ENCODE measurements at regions not wholly inside any gene's neighbourhood (a gene's known extent, or its start where the extent isn't known, plus 50 kb on each side); places are given as distances from the start of the nearest gene placed in this dataset.
"Not testable (repeated sequence)": the region's sequence is repeated elsewhere in the genome, so short reads cannot be mapped to it uniquely, and the experiment has no call there.

DNA sequence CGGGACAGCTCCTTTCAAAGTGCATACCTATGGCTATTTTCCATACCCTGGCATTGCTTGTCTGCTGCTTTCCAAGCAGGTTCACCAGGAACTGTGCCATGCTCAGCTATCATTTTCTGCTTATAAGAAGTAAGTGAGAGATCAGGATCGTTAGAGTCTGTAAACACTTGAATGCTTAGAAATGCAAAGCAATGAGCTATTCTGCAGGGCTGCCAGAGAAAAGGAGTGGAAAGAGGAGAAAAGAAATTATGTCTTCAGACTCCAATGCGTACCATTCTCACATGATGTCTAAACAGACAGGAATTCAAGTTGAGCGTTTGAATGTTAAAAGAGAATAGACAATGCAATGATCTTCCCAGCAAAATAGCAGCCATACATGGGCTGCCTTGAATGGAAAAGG is 245.5 kb upstream of the SLC7A11 start:
- DNase-seq, result no peak

DNA sequence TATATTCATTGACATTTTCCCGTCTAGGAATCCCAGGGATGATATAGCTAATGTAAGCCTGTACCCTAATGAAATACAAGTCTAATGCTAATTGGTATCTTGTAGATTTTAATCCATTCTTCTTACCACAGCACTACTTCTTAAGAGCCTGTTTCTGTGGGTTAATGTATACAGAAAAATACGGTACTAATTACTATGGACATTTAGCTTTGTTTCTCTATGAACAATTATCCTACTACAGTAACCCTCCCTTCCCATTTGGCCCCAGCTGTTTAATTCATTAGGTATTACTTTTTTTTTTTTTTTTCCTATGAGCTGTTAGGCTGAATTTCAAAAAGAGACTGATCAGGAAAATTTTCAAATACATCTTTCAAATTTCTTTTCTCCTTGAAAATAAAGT is 245.1 kb upstream of the SLC7A11 start:
- DNase-seq, result no peak

DNA sequence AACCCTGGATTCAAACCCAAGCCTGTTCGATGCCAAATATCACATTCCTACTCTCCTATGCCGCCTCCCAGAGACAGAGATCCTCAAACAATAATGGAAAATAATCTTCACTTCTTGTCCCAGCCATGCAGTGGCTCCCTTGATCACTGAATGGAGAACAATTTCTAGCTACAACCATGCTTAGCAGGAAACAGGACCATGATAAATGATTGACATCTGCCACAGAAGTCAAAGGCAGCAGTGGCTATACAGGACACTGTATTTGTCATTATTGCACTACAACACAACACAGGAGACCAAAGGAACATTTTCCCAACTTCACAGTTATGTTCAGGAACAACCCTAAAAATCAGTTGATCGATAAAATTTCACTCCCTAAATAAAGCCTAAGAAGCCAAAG is 243.3 kb upstream of the SLC7A11 start:
- no peak for DNase-seq

DNA sequence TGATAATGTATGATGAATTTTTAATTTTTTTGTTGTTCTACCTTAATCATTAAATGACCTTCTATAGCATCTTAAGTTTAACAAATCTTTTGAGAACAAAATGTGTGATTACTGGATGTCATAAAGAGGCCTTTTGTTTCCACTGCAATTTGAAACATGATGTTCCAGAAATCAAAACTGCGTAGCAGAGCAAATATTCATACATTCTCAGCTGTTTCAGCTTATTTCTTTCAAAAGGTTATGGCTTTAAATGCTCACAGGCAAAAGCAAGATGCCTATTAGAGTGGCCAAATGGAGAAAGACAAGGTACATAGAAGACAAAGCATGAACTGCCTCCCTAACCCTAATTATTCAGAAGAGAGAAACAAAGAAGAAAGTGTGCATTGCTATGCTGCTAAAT is 233.0 kb upstream of the SLC7A11 start:
- DNase-seq, result no peak

DNA sequence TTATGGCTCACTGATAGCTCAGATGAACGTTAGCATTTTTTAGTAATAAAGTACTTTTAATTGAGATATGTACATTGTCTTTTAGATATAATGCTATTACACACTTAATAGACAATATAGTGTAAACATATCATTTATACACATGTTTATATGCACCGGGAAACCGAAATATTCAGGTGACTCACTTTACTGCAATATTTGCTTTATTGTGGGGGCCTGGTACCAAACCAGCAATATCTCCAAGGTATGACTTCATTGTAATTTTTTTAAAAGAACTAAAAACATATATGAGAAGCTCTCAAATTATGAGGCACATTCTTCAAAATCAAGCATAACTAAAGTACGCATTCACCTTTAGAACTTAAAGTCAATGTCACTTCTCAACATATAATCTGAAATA is 231.2 kb upstream of the SLC7A11 start:
- DNase-seq, result no peak

DNA sequence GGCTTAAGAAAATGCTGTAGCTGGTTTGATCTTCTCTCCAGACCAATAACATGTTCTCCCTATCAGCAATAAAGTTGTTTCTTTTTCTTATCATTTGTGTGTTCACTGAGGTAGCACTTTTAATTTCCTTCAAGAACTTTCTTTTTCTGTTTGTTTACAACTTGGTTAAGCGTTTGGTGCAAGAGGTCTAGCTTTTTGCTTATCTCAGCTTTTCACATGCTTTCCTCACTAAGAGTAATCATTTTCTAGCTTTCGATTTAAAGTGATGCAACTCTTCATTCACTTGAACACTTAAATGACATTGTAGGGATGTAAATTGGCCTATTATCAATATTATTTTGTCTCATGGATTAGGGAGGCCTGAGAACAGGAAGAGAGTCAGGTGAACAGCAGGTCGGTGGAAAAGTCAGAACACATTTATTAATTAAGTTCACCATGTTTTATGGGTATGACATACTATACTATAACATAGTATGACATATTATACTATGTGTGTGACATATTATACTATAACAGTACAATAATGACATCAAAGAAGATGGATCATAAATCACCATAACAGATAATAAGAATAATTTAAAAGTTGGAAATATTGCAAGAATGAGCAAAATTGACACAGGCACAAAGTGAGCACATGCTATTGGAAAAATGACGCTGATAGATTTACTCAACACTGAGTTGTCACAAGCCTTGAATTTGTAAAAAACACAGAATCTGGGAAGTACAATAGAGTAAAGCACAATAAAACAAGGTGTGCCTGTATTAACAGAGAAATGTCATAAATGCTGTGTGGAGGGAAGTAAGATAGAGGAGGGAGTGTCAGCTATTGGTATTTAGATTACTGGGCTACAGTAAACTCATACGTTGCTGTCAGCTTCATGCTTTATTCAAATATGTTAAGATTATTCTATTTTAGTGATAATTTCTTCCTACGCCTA is 218.6 kb upstream of the SLC7A11 start:
- no peak for DNase-seq

DNA sequence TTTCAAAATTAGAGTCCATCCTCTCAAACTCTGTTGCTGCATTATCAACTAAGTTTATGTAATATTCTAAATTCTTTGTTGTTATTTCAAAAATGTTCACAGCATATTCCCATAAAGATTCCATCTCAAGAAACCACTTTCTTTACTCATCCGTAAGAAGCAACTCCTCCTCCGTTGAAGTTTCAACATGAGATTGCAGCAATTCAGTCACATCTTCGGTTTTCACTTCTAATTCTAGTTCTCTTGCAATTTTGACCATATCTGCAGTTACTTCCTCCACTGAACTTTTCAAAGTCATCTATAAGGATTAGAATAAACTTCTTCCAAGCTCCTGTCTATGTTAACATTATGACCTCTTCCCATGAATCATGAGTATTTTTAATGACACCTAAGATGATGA is 216.6 kb upstream of the SLC7A11 start:
- no peak for DNase-seq

DNA sequence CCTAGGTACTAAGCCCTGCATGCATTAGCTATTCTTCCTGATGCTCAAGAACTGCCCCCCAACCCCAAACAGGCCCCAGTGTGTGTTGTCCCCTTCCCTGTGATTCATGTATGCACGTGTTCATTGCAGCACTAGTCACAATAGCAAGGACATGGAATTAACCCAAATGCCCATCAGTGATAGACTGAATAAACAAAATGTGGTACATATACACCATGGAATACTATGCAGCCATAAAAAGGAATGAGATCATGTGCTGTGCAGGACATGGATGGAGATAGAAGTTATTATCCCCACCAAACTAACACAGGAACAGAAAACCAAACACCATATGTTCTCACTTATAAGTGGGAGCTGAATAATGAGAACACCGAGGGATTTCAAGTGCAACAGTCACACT is 214.2 kb upstream of the SLC7A11 start:
- not testable (repeated sequence) for DNase-seq

DNA sequence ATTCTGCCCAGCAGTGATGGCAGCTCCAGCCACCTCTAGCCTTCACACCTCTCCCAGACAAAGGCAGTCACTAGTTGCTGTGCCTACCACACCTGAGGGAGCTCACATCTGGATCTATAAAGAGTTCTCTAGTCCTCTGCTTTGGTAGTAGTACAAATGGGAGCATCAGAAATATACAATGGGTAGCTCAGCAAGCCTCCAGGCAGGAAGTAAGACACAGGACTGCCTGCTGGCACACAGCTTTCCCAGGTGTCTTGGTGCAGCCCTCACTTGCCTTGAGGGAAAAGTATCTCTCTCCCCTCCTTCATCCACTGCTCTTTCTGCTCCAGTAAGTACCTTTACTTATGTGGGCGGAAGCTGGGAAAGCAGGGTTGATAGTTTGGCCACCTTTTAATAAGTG is 212.9 kb upstream of the SLC7A11 start:
- no peak for DNase-seq

DNA sequence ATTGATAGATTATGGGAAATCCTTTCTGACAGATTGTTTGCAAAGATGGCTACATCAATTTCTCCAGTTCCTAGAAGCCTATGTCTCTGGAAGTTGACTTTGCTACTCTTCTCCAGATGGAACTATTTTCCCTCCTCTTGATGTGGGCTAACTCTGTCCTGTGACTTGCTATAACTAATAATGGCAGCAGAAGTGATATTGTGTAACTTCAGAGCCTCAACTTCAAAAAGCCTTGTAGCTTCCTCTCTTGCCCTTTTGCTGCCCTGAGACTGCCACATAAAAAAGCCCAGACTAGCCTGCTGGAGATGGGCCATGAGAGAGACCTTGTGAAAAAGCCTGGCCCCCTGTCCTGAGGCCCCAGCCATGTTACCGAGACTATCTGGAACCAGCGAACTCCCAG is 210.7 kb upstream of the SLC7A11 start:
- no peak for DNase-seq

DNA sequence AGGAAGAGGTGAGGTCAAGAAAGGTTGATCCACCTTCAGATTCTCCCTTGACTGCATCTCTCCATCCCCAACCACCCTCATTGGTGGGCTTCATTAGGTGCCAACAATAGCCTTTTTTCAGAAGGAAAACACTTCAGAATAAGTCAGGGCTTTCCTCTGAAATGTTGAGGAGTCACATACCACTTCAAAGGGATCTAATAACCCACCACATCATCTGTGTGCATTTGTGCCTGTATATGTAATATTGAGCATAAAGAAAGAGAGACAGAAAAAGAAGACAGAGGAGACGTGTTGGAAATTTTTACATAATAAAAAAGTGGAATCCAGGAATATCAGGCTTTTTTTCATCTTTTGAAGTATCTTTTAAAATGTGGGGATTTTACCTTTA is 209.1 kb upstream of the SLC7A11 start:
- no peak for DNase-seq

DNA sequence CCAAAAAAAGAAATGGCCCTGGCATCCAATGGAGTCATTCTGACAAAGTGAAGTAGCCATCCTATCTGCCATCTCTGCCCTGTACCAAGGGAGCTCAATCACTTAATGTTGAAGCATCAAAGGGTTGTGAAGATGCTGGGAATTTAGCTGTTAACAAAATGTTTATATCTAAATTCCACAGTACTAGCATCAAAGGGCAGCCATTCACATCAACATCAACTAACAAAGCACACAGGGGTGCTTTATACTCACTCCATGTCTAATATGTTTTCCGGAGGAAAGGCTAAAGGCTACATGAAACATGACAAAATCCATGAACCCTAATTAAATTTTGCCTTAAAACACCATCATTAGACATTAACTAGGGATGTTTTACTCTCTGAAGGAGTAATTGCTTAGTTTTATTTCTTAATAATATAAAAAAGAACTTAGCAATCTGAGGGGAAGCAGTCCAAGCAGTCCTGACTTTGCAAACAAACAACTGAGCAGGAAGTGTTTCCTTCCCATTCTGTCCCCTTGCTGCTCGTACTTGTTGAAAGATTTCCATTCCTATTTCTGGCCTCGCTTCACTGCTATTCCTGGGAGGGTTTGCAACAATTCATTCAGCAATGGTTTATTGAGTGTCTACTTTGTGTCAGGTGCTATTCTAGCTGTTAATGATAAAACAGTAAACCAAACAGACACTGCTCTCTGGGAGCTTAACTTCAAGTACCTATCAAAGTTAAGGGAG is 208.6 kb upstream of the SLC7A11 start:
- no peak for DNase-seq

DNA sequence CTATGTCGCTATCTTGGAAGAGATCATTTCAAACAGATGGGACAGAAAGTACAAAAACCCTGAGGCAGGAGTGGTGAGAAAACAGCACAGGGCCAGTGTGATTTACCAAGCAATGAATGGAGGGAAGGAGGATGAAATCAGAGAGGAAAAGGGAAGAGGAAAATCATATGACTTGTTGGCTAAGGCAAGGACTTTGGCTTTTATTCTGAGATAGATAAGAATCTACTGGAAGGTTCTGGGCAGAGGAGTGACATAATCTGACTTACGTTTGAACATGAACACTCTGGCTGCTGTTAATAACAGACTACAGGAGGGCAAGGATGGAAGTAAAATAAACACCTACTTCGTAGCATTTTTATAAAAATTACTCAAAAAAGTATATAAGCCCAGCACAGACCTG is 207.8 kb upstream of the SLC7A11 start:
- no peak for DNase-seq

DNA sequence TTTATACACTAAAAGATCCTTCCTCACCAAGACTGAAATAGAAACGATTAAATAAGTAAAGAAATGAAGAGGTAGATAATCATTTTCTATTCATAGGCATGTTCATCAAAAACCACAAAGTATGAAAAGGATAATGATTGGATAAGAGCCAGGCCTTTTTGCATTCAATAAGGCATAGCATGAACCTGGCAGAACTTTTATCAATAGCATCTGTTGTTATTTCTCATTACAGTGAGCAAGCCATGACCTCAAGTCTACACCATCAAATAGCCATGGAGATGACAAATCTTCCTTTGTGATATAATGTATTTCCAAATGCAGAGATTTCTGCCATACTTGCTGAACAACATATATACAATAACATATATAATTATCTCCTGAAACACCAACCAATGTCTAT is 206.0 kb upstream of the SLC7A11 start:
- no peak for DNase-seq

DNA sequence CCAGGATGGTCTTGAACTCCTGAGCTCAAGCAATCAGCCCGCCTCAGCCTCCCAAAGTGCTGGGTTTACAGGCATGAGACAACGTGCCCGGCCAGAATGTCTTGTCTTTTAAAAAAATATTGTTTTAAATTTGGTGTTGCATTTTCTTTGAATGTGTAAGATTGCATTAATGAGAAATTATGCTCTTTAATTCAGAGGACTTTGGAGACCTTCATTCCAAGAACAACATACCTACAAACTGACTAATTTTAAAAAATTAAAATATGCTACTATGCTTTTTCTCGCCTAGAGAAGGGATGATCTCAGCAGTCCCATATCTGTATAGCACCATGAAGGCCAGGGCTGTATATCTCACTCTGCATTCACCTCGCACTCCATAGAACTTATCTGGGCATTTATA is 204.3 kb upstream of the SLC7A11 start:
- no peak for DNase-seq

DNA sequence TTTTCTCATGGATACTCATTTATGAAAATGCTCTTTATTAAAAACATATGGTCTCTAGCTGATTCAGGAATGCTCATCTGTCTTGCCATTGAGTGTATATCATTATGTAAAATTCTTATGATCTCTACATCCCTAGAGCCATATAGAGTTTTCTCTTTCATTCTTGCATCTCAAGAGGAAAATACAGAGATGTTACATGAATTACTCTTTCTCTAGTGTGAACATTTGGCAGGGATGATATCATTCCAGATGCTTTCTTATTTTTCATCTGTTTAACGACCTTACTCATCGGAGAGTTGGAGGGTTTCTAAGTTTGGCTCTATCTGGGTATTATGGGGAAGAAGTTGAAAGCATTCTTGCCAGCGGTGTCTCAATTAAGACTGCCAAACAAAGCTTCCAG is 202.9 kb upstream of the SLC7A11 start:
- no peak for DNase-seq

DNA sequence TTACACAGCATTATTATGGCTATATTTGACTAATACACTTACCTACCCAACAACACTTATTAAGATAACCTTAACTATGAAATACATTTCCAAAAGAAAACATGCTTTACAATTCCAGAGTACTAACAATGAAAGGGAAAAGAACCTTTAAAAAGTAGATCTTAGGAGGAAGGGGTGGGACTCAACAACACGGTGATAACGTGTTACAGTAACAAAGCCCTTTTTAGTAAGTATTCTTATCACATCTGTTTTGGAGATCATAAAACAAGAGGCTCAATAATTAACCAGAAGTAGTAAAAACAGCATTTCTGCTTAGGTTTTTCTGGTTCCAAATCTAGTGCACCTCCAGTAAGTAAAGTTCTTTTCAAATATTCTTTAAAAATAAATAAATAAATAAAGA is 202.1 kb upstream of the SLC7A11 start:
- no peak for DNase-seq

DNA sequence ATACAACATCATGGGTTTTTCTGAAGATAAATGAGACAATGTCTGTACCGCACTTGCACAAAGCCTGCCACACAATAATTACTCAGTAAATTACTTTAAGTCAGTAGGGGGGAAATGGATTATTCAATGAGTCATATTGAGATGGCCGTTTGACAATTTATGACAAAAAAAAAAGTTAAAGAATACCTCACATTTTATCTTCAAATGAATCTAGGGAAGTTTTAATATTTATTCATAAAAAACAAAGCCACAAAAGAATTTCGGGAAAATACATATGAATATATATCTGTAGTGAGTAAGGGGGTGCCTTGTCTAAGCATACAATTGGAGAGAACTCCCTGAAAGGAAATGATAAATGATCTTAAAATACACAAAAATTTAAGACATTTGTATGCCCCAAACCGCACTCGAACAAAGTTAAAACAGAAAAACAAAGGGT is 197.0 kb upstream of the SLC7A11 start:
- DNase-seq, result no peak

DNA sequence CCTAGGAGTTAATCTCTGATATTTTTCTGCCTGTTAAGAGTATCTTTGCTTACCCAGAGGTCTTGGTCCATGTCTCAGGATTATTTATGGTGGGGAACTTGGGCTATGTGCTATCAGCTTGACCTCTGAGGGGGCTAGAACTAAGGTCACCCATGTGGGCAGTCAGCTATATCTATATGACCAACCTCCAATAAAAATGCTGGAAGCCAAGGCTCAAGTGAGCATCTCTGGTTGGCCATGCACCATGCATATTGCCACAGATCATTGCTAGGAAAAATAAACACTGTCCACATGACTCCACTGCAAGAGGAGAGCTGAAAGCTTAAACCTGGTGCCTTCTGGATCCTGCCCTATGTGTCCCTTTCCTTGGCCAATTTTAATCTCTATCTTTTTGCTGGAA is 196.5 kb upstream of the SLC7A11 start:
- DNase-seq, result no peak

DNA sequence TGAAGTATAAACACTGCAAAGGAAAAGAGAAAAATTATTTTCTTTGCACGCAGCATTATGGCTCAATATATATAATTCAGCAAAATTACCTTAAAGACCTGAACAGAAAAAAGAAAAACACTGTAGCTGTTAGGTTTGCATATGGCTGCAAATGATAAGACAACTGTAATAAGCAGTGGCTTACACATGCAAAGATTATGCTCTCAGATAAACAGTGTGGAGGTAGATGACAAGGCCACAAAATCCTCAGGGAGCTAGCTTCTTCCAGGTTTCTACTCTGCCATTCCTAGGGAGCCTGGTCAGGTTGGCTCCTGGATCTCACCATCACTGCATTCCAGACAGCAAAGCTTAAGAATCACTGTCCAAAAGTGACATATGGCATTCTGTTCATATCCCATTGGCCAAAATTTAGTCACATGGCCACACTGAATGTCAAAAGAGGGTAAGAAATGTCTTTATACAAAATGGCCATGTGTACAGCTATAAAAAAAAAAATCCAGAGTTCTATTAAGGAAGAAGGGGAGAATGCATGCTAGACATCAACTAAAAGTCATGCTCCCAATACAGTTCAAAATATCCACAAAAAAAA is 195.2 kb upstream of the SLC7A11 start:
- no peak for DNase-seq

DNA sequence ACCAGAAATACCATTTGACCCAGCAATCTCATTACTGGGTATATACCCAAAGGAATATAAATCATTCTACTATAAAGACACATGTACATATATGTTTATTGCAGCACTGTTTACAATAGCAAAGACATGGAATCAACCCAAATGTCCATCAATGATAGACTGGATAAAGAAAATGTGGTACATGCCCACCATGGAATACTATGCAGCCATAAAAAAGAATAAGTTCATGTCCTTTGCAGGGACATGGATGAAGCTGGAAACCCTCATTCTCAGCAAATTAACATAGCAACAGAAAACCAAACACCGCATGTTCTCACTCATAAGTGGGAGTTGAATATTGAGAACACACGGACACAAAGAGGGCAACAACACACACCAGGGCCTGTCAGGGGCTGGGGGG is 193.6 kb upstream of the SLC7A11 start:
- DNase-seq, result not testable (repeated sequence)

DNA sequence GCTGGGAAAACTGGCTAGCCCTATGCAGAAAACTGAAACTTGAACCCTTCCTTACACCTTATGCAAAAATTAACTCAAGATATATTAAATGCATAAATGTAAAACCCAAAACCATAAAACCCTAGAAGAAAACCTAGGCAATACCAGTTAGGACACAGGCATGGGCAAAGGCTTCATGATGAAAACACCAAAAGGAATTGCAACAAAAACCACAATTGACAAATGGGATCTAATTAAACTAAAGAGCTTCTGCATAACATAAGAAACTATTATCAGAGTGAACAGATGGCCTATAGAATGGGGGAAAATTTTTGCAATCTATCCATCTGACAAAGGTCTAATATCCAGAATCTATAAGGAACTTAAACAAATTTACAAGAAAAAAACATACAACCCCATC is 192.9 kb upstream of the SLC7A11 start:
- not testable (repeated sequence) for DNase-seq

DNA sequence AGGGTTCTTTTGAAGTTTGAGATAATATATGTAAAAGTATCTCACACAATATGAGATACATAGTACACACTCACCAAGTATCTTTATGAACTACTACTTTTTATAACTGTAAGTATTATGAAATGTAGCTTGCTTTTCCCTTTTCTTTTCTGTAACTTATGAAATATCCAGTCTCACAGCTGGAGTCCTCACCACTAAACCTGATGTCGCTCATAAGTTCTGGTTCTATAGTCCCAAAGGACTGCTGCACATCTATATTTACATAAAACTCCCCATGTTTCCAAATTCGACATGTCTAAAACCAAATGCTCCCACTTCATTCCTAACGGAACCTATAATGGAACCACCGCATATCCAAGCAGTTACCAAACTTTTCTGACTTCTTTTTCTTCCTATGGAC is 186.5 kb upstream of the SLC7A11 start:
- DNase-seq, result no peak

DNA sequence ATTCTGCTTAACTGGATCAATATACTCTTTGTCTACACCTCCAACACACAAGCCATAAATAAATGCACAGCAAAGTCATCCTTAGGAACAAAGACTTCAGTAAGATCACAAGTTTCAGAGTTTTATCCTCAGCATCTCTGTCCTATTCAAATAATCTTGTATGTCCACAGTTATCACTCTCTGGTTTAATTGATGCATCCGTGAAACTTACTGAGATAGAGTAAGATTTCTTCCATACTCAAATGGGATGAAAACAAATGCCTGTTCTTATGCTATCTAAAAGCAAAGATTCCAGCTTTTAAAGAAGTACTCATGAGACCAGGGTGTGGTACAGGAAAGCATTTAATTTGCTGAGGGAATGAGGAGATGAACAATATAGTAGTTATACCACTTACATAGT is 184.6 kb upstream of the SLC7A11 start:
- DNase-seq, result no peak
